HG03457 (cell line): ENCODE measurements at regions not wholly inside any gene's neighbourhood (a gene's known extent, or its start where the extent isn't known, plus 50 kb on each side); places are given as distances from the start of the nearest gene placed in this dataset.

Experiments used
- ATAC-seq: cut with Tn5 transposase; IDR thresholded peaks from one replicate; pipeline ENCODE4 v1.9.1; 2021; ENCODE audit warnings: moderate number of reproducible peaks; ENCODE audit not compliant: unreplicated experiment

DNA sequence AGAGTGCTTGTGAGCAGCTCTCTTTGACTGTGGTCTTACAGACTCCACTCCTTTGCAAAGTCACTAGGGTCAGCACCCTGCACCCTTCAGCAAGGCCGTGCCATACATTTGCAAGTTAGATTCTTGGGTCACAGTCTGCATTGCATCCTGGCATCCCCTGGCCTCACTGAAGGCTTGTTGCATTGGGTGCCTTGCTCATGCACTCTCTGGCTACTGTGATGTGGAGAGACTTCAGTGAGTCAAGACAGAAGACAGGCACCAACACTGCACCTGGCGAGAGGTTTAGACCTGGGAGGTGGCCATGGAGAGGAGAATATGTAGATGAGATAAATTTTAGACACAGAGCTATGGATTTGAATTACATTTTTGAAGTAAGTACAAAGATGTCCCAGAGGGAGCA lies 146.4 kb upstream of the COPS8 start:
- no peak for ATAC-seq

DNA sequence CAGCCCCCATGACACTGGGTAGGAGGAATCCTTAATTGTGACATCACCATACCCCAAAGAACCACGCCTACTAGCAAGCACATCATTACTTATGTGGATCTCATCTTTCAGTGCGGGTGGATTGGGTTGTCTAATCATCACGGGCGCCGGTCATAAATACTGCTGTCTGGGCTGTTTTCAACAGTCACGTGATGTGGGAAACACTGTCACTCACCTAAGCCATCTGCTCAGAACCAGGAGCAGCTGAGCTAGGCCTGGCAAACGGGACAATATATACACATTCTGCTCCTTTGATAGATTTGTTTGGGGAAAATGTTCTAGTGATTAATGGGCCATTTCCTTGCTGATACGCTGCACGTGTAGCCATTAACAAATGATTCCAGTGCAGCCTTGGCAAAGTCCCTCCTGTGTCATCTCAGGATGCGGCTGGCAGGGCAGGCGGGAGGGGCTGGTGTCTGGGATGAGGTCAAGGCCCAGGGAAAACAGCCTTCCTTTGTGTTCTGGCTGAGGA lies 145.9 kb upstream of the COPS8 start:
- no peak for ATAC-seq

DNA sequence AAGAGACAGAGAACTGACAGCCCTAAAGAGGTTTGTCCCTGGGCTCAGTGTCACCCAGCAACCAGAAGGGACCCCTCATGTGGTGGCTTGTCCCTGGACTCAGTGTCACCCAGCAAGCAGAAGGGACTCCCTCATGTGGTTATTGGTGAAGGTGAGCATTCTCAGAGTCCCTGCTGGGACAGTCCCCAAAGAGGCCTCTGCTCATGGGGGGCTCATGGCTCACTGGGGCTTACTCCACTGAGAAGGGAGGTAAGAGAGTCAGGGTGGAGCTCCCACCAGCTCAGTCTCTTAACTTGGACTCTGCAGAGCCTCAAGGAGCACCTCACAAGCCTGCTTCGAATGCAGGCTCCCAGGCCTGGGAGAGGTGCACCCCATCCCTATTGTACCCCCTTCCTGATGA lies 145.2 kb upstream of the COPS8 start:
- no peak for ATAC-seq

DNA sequence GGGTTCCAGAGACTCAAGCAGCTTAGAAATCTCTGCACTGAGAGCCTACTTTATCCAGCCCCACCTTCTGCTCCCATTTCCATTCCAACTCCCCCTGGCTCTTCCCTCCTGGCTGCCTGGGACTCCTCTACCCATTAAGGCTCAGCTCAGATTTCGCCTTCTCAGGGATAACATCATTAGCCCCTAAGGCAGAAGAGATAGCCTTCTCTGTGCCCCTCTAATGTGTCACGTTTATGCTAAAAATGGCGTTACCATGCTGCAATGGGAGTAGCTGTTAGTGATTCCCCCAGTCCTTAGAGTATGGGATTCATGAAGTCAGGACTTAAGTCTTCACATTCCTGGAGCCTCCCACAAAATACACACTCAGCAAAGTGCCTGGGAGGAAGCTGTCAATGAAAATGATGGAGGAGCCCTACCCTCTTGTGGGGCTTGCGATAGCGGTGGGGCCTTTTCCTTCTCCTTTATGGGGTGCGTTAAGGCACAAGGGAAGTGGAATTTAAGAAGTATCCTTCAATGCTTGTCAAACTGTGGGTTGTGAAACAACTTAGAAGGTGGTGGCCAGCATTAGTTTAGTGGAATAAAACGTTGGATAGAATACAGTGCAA lies 144.7 kb upstream of the COPS8 start:
- no peak for ATAC-seq

DNA sequence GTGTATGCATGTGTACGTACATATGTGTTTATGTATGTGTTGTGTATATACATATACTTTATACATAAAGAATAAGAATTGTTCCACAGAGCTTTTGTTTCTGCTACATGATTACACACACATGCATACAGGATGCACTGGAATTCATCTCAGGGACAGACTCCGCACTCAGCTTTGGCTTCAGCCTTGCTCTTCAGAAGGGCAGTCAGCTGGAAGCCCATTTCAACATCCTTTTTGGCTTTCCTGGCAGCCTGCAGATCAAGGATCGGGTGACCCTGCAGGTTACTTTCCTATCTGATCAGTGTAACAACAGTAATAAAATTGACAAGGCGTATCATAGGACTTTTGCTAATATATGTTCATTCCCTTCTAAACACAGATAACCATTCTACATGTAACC lies 144.1 kb upstream of the COPS8 start:
- no peak for ATAC-seq

DNA sequence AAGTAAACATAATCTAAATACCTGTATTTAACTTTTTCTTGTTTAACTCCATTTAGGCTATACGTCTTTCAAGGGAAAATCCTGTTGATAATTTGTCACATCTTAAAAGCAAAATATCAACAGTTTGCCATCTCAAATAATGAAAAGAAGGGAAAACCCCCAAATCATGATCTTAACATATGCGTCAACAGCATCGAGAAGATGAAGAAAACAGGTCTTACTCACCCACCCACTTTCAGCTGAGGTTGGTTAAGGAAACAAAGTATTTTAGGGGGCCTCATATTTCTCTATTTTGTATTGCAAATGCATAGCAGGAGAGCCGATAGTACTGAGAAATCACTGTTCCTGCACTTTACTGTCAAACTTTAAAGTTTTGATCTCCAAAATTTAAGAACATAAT lies 143.1 kb upstream of the COPS8 start:
- ATAC-seq, result no peak

DNA sequence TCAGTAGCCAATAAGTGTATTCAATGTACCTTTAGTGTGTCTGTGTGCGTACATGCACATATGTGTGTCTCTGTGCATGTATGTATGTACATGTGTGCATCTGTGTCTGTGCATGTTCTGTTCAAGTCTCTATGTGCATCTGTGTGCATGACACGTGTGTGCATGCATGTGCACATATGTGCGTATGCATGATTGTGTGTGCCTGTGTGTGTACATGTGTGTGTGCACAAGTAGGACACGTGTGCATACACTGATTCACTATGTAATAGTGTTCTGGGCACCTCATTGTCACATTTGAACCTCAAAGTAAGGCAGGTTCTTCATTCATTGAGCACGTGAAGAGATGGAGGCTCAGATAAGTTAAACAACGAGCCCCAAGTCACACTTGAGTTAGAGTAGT lies 142.6 kb upstream of the COPS8 start:
- ATAC-seq, result no peak

DNA sequence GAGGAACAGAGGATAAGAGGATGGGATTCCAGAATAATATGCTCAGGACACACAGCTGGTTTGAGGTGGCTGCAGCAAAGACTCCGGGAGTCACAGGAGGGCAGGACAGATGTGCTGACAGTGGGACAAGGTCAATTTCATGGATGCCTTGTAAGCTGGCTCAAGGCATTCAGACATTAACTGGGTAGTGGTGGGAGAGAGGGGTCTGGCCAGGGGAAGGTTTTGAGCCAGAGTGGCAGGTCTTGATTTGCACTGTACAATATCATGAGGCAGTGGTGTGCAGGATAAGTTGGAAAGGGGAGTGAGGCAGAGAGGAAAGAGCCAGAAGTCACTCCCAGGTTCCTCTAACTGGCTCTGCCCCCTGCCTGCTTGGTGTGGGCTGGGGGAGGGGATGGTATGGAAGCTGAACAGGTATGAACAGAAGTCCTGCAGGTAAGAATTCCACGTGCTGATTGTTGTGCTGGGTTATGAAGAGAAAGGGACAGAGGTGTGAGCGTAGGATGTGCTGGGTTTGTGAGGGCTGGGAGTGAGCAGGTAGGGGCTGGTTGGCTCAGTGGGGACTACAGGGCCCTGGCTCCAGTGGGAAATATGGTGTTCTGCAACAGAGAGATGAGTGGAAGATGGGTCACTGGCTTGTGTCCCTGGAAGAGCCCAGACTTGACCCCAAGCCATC lies 141.7 kb upstream of the COPS8 start:
- no peak for ATAC-seq

DNA sequence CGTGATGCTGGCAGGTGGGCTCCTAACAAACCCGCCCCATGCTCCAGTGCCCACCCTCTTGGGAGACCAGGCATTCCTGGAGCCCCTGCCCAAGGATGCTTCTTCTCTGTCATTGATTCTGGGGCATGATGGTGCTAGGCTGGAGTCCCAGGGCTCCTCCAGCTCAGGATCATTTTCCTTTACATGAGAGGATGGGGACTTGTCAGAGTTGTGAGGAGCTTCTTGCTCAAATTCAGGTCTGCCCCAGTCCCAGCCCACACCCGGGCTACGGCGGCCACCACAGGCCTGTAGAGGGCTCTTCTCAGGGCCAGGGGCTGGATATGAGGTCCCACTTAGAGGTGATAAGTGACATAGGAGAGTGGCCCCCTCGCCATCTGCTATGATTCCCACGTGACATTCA lies 141.1 kb upstream of the COPS8 start:
- ATAC-seq, result no peak

DNA sequence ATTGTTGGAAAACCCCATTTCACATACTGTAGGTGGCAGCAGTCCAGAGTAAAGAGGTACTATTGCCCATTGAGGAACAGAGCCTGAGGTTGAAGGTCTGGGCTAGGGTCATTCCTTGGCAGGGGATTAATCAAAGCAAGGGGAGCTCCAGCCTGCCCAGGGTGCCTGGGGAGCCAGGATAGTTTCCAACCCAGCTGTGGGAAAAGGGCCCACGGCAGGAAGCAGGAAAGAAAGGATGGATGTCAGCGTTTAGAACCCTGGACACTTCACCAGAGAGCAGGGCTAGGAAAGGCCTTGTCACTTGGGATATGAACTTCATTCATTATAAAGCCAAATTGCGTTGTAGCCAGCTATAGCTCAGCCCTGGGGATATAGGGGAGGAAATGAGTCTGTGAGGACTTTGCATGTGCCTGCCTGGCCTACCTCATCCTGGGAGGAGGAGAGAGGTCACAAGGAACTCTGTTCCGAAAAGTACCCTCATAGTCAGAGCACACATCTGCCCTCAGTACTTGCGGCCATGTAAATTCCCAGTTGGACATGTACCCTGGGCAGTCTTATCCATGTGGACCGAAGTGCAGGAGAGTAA lies 140.2 kb upstream of the COPS8 start:
- ATAC-seq, result no peak

DNA sequence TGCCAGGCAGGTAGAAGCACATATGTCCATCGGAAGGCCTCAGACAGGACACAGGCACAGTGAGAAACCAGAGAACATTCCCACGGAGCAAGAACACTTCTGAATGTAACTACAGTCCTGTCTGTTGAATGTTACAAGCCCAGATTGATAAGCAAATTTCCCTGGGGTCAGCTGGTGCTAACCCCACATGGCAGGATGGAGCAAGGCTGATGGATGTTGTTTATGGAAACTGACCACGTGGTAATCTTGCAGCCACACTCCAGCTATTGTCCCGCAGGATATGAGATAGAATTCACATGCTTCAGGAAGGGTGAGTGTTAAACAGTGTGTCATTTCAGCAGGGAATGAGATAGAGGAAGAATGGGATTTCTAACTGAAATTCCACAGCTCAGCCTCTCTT lies 138.8 kb upstream of the COPS8 start:
- no peak for ATAC-seq

DNA sequence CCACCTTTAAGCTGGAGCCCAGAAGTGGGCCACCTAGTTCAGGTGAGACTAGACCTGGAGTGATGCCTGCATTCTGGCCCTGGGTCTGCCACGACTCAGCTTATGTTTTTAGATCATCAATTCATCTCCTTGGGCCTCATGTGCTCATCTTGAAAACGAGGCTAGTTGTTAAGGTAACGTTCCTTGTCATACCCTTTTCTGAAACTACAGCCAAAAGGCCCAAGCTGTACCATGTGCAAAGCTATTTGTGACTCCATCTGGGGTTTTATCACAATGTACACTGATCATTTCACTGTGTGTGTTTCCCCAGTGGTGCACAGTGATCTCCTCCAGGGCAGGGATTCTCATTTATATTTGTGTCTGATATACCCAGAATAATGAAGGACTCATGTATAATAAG lies 138.4 kb upstream of the COPS8 start:
- no peak for ATAC-seq

DNA sequence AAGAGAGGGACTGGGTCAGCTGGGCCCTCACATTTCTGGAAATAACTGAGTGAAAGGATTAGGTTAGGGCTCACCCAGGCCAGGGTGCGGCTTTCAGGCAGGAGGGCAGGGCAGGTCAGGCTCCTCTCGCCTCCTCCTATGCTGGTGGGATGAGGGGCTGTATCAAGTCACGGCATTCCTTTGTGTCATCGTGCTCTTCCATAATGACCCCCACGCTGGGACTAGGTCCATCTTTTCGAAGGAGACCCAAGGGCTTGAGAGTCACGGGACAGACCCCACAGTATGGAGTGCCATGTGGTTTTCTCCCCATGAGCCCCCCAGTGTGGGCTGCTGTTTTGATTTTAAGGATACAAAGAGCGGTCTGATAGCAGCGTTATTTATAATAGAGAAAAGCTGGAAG lies 137.8 kb upstream of the COPS8 start:
- ATAC-seq, result no peak

DNA sequence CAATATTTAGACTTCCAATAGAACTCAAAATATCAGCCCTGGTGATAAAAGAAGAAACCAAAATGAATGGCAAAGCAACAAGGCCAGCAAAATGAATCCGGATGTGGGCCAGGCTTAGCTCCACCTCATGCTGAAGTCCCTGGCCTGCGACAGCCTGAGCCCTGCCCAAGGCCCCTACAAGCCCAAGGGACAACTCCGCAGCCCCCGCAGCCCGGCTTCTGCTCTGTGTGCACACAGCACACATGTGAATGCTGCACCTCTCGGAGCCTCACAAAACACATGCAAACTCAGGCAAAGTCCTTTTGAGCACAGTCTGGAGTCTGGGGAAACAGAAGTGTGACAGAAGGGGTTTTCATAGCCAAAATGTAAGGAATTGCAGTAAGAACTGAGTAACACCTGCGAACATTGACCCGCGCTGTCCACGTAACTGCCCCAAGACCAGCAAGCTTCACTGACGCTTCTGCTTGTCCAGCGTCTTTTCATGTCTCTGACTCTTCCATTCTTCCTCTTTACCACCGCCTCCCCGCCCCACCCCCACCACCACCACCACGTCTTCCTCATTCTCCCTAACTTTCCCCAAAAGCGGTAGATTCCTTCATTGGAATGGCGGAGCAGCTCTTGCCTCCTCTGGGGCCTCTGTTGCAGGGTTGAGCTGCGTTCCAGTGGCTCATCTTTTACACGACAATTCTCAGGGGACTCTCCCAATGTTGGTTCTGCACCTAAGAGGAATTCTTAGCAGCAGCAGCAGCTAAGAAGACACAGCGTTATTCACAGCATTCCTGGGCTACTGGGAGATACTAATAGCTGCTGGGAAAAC lies 136.4 kb upstream of the COPS8 start:
- no peak for ATAC-seq

DNA sequence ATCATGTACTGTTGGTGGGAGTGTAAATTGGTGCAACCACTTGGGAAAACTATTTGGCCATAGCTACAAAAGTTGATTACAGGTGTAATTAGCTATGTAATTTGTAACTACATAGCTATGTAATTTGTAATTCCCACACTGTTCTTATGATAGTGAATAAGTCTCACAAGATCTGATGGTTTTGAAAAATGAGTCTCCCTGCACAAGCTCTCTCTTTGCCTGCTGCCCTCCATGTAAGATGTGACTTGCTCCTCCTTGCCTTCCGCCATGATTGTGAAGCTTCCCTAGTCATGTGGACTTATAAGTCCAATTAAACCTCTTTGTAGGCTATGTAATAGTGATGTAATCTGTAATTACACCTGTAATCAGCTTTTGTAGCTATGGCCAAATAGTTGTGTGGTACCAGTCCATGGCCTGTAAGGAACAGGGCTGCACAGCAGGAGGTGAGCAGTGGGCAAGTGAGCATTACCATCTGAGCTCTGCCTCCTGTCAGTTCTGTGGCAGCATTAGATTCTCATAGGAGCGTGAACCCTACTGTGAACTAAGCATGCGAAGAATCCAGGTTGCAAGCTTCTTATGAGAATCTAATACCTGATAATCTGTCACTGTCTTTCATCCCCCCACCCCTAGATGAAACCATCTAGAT lies 133.7 kb upstream of the COPS8 start:
- no peak for ATAC-seq

DNA sequence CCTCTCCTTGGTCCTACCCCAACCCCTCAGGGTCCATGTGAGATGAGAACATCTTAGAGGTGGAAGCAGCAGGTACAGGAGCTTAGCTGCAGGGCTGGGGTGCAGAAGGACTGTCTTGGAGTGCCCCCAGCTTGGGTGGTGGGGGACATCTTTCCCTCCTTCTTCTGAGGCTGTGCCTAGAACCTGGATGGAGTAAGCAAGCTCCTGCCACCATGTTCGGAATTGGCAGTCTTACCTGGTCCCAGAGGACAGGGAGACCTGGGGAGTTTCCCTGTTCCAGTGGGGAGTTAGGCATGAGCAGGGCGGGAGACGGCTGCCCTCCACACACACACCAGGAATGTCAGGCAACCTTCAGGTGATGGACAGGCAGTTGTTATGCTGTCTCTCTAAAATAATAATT lies 131.0 kb upstream of the COPS8 start:
- no peak for ATAC-seq

DNA sequence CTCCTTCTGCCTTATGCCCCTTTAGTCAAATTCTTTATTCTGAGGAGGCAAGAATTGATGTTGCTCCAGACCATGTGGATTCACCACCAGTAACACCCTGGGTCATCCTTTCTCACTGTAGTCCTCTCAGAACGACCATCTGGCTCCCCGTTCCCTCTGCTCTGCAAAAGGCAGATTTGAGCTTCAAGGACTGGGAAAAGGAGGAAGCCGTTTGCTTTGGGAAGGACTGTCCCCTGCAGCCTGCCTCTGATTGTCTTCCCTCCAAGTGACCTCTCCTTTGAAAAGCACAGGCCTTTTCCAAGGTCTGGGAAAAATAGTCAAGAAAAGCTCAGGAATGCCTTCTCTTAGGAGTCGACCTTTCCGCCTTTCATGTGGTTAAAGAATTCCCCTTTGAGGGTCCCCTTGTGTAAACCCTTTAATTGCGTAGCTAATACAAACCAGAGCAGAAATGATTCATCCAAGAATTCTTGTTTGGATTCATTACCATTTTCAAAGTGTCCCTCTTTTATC lies 130.1 kb upstream of the COPS8 start:
- ATAC-seq, result no peak

DNA sequence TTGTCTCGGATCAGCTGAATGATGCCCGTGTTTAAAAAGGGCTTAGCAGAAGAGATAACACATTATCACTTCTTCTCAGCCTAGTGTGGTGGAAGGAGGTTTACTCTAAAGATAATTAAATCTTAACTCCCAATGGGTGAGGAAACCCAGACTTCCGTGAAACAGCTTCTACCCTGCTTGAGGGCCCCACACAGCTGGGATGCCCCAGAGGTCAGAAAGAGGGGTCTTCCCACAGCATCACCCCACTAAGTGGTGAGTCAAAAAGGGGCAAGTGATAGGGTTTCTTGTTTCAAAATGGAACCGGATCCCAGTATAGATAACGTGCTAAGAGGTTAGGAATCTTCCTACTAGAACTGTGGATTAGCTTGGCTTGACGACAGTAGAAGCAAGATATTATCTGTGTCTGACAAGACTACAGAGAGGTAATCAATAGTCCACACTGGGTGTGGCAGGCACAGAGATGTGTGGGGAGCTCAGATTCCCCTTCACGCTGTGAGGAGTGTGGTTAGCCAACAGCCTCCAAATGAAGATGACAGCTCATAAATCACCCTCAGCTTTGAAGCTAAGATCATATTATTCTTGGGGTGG lies 129.6 kb upstream of the COPS8 start:
- ATAC-seq, result no peak

DNA sequence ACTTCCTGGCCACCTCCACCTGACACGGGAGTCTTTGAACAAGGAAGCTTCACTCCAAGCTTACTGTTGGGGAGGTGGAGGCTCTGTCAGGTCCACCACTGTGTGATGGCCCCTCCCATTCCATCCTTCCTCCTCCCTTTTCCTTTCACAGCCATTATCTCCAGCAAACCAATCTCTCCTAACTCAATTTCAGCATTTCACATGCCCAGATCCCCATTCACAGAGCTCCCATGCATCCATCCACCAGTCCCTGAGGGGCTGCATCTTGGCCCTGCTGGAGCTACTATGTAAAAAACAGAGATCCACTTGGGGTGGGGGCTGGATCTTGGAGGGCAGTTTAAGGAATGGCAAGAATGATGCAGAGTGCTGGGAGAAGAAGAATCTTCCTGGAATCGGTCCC lies 129.0 kb upstream of the COPS8 start:
- no peak for ATAC-seq

DNA sequence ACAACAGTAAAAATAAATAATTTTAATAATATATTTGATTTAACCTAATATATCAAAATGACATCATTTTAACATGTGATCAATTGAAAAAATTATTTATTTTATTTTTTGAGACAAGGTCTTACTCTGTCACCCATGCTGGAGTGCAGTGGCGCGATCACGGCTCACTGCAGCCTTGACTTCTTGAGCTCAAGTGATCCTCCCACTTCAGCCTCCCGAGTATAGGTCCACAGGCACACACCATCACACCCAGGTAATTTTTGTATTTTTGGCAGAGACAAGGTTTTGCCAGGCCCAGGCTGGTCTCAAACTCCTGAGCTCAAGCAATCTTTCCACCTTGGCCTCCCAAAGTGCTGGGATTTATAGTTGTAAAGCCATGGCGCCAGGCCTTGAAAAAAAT lies 126.7 kb upstream of the COPS8 start:
- ATAC-seq, result no peak

DNA sequence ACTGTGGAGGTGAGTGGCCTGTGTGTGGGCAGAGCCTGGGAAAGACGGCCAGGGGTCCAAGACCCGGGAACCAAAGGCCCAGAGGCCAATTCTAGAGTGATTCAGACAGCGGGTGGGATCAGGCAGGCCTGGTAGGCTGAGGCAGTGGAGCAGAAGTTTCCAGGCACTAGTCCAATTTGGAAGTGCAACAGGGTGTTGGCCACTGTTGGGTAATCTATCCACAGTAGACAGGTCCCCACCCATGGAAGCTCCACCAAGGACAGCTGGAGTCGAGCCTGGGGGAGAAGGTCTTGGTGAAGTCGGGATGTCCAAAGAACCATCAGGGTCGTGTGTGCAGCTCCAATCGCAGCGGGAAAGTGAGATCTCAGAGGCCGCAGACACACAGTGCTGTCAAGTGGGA lies 125.8 kb upstream of the COPS8 start:
- ATAC-seq, result no peak
